Thyroid gland (tissue), 4 donors: ENCODE measurements at regions not wholly inside any gene's neighbourhood (a gene's known extent, or its start where the extent isn't known, plus 50 kb on each side); places are given as distances from the start of the nearest gene placed in this dataset.
"Not testable (repeated sequence)": the region's sequence is repeated elsewhere in the genome, so short reads cannot be mapped to it uniquely, and the experiment has no call there.

Experiments
- POLR2A ChIP-seq, 2 donors: fragments of 450-650 bp; IDR thresholded peaks; one replicate each; pipeline ENCODE4 v1.6.1; 2017; ENCODE audit warnings: antibody characterized with exemption in 2 of 2, mild to moderate bottlenecking in 2 of 2, moderate library complexity in 1 of 2
- TF ChIP-seq, protein P1 (sequence below), 6 experiments: fragments of 200-600 bp in 3 of 6; fragments of 450-650 bp in 3 of 6; sonication (generic) in 3 of 6; IDR thresholded peaks; one replicate each; pipeline ENCODE4 v1.5.1; 2016 to 2019; ENCODE audit warnings: antibody characterized with exemption in 6 of 6, mild to moderate bottlenecking in 2 of 6, inconsistent platforms in 1 of 6, moderate library complexity in 1 of 6

DNA sequence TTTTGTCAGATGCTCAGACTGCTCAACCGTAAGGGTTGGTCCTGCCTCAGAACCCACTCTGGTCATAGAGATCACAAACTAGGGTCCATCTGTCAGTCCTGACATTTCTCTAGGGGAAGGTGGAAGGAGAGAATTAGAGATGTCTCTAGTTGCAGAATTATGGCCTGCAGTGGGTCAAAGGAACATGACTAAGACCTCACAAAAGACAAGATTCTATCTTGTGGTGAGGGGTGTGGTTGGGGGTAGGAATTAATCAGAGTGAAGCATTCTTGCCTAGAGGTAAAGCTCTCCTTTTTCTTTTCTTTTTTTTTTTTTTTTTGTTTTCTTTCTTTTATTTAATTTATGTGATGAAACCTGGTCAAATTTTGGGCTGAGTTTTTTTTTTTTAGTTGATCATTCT, 558.1 kb downstream of the CD109 start:
- TF ChIP-seq, protein P1, sequence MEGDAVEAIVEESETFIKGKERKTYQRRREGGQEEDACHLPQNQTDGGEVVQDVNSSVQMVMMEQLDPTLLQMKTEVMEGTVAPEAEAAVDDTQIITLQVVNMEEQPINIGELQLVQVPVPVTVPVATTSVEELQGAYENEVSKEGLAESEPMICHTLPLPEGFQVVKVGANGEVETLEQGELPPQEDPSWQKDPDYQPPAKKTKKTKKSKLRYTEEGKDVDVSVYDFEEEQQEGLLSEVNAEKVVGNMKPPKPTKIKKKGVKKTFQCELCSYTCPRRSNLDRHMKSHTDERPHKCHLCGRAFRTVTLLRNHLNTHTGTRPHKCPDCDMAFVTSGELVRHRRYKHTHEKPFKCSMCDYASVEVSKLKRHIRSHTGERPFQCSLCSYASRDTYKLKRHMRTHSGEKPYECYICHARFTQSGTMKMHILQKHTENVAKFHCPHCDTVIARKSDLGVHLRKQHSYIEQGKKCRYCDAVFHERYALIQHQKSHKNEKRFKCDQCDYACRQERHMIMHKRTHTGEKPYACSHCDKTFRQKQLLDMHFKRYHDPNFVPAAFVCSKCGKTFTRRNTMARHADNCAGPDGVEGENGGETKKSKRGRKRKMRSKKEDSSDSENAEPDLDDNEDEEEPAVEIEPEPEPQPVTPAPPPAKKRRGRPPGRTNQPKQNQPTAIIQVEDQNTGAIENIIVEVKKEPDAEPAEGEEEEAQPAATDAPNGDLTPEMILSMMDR (IDR thresholded peaks at IDR 0.05): not testable (repeated sequence)
- TF ChIP-seq POLR2A (IDR thresholded peaks at IDR 0.05): not testable (repeated sequence)
